ENCODE measurements at regions not wholly inside any gene's neighbourhood (a gene's known extent, or its start where the extent isn't known, plus 50 kb on each side); places are given as distances from the start of the nearest gene placed in this dataset.

GRCh38 chr7:28245123-28245878, 64.7 kb upstream of the JAZF1 start:
- H4K20me1 ChIP-seq (ENCODE audit: insufficient read depth, low read length) = no peaks in the 10 kb centered on the region
- H2BK20ac ChIP-seq (ENCODE audit: low read depth, low read length) = no peak overlapping the region
- H3K23ac ChIP-seq (ENCODE audit: low read depth, low read length) = no peak overlapping the region
- H2AFZ ChIP-seq (replicated peaks; ENCODE audit: low read length, poor library complexity) = no peak overlapping the region
- no peaks in the 10 kb centered on the region for H3K9me3 ChIP-seq (ENCODE audit: control insufficient read depth, insufficient read depth, low read length)
- no peak overlapping the region for H4K5ac ChIP-seq (ENCODE audit: low read depth, low read length)
- no peak overlapping the region for H2BK15ac ChIP-seq (ENCODE audit: low read depth, low read length)
- intact Hi-C loops (cut with micrococcal nuclease) (no loop called here), in situ Hi-C loops (cut with MboI; ENCODE audit: low sequenced_read_pairs) (no loop called here), dilution Hi-C loops (cut with HindIII; ENCODE audit: low sequenced_read_pairs, unreplicated experiment) (no loop called here)
- 55% methylated on average over 2 of the region's 9 CpGs; no CpG with 5 or more reads in 1 of the 2 experiments for WGBS, 2 experiments (ENCODE audit: extremely low coverage in 2 of 2, insufficient read length in 1 of 2)
- H3K4me3 ChIP-seq (ENCODE audit: insufficient read depth, low read depth, low read length) = no peak overlapping the region
- H3K27me3 ChIP-seq (ENCODE audit: control insufficient read depth, insufficient read depth, low read length) = no peaks in the 10 kb centered on the region; the same call in 1 of the 2 replicates
- H3K79me1 ChIP-seq (ENCODE audit: low read depth in 1 of 2, low read length in 2 of 2) = no peaks in the 10 kb centered on the region
- no peak overlapping the region for H3K56ac ChIP-seq (ENCODE audit: extremely low read depth, insufficient read depth, low read length)
- DNase-seq (no peak), ATAC-seq (ENCODE audit: low read depth) (no peak)
- H4K91ac ChIP-seq (ENCODE audit: insufficient read depth, low read depth, low read length) = no peak overlapping the region
- H2BK120ac ChIP-seq (ENCODE audit: low read depth, low read length) = no peak overlapping the region
- TF ChIP-seq CHD1 (IDR thresholded peaks at IDR 0.05; ENCODE audit: low read depth, low read length) = no peak
- TF ChIP-seq RAD21 (IDR thresholded peaks at IDR 0.05; ENCODE audit: low read length) = no peak
- TF ChIP-seq RFX5 (IDR thresholded peaks at IDR 0.05; ENCODE audit: low read depth, low read length) = no peak
- H2AK5ac ChIP-seq (ENCODE audit: low read depth, low read length) = no peak overlapping the region
- H3K9me1 ChIP-seq (ENCODE audit: insufficient read depth, low read length) = no peaks in the 10 kb centered on the region
- ChIA-PET POLR2A (ENCODE audit: unreplicated experiment) (no interaction called here), CTCF (no interaction called here)
- H2BK5ac ChIP-seq (ENCODE audit: low read depth, low read length, poor library complexity, severe bottlenecking) = no peak overlapping the region
- no peak overlapping the region for H3K27ac ChIP-seq (ENCODE audit: insufficient read depth, low read length)
- no peaks in the 10 kb centered on the region for H3K36me3 ChIP-seq (ENCODE audit: control insufficient read depth, insufficient read depth, low read length)
- peaks cover 2% of the 10 kb centered on the region; the same call in 1 of the 2 replicates for H3K4me1 ChIP-seq (ENCODE audit: control insufficient read depth, insufficient read depth, low read length)
- BruUV-seq (replicated peaks) = no TSS peak
- no peak overlapping the region for H2AK9ac ChIP-seq (replicated peaks; ENCODE audit: low read depth, low read length, poor library complexity)
- H4K8ac ChIP-seq (ENCODE audit: low read depth in 2 of 2, low read length in 2 of 2) = no peak overlapping the region
- H3K4ac ChIP-seq (ENCODE audit: low read depth, low read length) = no peak overlapping the region
- no peak overlapping the region for H3K4me2 ChIP-seq (ENCODE audit: low read depth, low read length)
- H3K14ac ChIP-seq (replicated peaks; ENCODE audit: low read depth, low read length) = no peak overlapping the region
- no peak overlapping the region for H3K9ac ChIP-seq (ENCODE audit: low read depth, low read length)
- H3K18ac ChIP-seq (ENCODE audit: low read depth, low read length) = no peak overlapping the region

Measured in IMR-90 (cell line).